ENCODE measurements at regions not wholly inside any gene's neighbourhood (a gene's known extent, or its start where the extent isn't known, plus 50 kb on each side); places are given as distances from the start of the nearest gene placed in this dataset.

GRCh38 chr3:82311901-82312300 is 550.5 kb upstream of the GBE1 start:
- no peaks in the 10 kb centered on the region for H4K20me1 ChIP-seq (replicated peaks; ENCODE audit: control insufficient read depth, insufficient read depth, low read length)
- H3K4me1 ChIP-seq (replicated peaks in 1 of 2; ENCODE audit: control insufficient read depth in 2 of 2, insufficient read depth in 2 of 2, low read length in 2 of 2): no peaks in the 10 kb centered on the region
- FAIRE-seq (no peak), DNase-seq (ENCODE audit: extremely low read depth in 1 of 4, low spot score in 3 of 4) (no peak), ATAC-seq (no peak)
- H3K9me1 ChIP-seq (ENCODE audit: control insufficient read depth, insufficient read depth, low read length): no peaks in the 10 kb centered on the region
- H3K27ac ChIP-seq (ENCODE audit: extremely low read depth, low read depth, low read length): no peak overlapping the region
- no peak overlapping the region for H3K4me3 ChIP-seq
- H3K4me2 ChIP-seq (ENCODE audit: insufficient read depth, low read length): no peak overlapping the region
- H3K27me3 ChIP-seq (ENCODE audit: control insufficient read depth in 2 of 2, insufficient read depth in 2 of 2, low read length in 2 of 2): no peaks in the 10 kb centered on the region
- no peaks in the 10 kb centered on the region for H3K9me3 ChIP-seq (replicated peaks; ENCODE audit: control insufficient read depth, insufficient read depth, low read depth, low read length)
- TF ChIP-seq ESRRA (IDR thresholded peaks at IDR 0.05; ENCODE audit: borderline replicate concordance, low read depth): no peak
- no peak for TF ChIP-seq HIVEP1 (CRISPR knock-in tag; IDR thresholded peaks at IDR 0.05)
- TF ChIP-seq ZNF143 (CRISPR knock-in tag; IDR thresholded peaks at IDR 0.05): no peak
- TF ChIP-seq GABPB1 (CRISPR knock-in tag; IDR thresholded peaks at IDR 0.05): no peak
- TF ChIP-seq STAT5B (CRISPR knock-in tag; IDR thresholded peaks at IDR 0.05): no peak
- WGBS (ENCODE audit: insufficient coverage, low coverage, missing lambda C conversion rate): 9% methylated on average over 1 of the region's 1 CpG
- intact Hi-C loops (cut with micrococcal nuclease): no loop called here
- ChIA-PET CTCF (ENCODE audit: low intra/inter-chr PET ratio) (no interaction called here), POLR2A (no interaction called here)
- H3K79me2 ChIP-seq (ENCODE audit: control insufficient read depth, insufficient read depth, low read length): no peaks in the 10 kb centered on the region
- H2AFZ ChIP-seq (ENCODE audit: low read depth, low read length): no peak overlapping the region
- no TSS peak for BruUV-seq (replicated peaks)
- in situ Hi-C loops (cut with MboI): no loop called here
- H3K36me3 ChIP-seq (ENCODE audit: control insufficient read depth, insufficient read depth, low read length): no peaks in the 10 kb centered on the region
- no peak overlapping the region for H3K9ac ChIP-seq (ENCODE audit: insufficient read depth in 1 of 2, low read depth in 2 of 2, low read length in 2 of 2)

DNA sequence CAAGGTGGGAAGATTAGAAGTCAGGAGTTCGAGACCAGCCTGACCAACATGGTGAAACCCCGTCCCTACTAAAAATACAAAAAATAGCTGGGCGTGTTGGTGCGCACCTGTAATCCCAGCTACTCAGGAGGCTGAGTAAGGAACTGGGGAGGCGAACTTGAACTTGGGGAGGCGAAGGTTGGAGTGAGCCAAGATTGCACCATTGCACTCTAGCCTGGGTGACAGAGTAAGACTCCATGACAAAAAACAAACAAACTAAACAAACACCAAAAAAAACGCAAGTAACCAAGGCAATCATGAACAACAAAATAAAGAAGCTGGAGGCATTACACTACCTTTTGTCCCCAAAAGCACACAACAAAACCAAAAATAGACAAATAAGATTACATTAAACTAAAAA is 547.3 kb upstream of the GBE1 start:
- WGBS (ENCODE audit: insufficient coverage, low coverage, missing lambda C conversion rate): 0% methylated on average over 7 of the region's 7 CpGs
- no peak for TF ChIP-seq SMAD2 (IDR thresholded peaks at IDR 0.05; ENCODE audit: low read depth, low read length)
- no peak for TF ChIP-seq SIRT6 (IDR thresholded peaks at IDR 0.05; ENCODE audit: low read depth, low read length)
- no peak for TF ChIP-seq CREB3L1 (IDR thresholded peaks at IDR 0.05; ENCODE audit: borderline replicate concordance, low read depth)
- no peak for TF ChIP-seq EZH2 (IDR thresholded peaks at IDR 0.05; ENCODE audit: borderline replicate concordance, low read depth, low read length)
- no peak for TF ChIP-seq FOXJ3 (CRISPR knock-in tag; IDR thresholded peaks at IDR 0.05)
- TF ChIP-seq HLTF (IDR thresholded peaks at IDR 0.05): no peak
- no peak for TF ChIP-seq HMG20A (CRISPR knock-in tag; conservative IDR thresholded peaks at IDR 0.05)
- TF ChIP-seq DPF2 (IDR thresholded peaks at IDR 0.05): no peak
- no peak for TF ChIP-seq GMEB1 (CRISPR knock-in tag; IDR thresholded peaks at IDR 0.05)
- TF ChIP-seq ZNF3 (CRISPR knock-in tag; IDR thresholded peaks at IDR 0.05): no peak
- intact Hi-C loops (cut with micrococcal nuclease) (no loop called here), in situ Hi-C loops (cut with MboI) (no loop called here)
- Histone ChIP-seq H3K9me3 (replicated peaks; ENCODE audit: control insufficient read depth, insufficient read depth, low read depth, low read length) (no peaks in the 10 kb centered on the region), H3K4me1 (replicated peaks in 1 of 2; ENCODE audit: control insufficient read depth in 2 of 2, insufficient read depth in 2 of 2, low read length in 2 of 2) (no peaks in the 10 kb centered on the region), H3K79me2 (ENCODE audit: control insufficient read depth, insufficient read depth, low read length) (no peaks in the 10 kb centered on the region), H3K27me3 (ENCODE audit: control insufficient read depth in 2 of 2, insufficient read depth in 2 of 2, low read length in 2 of 2) (no peaks in the 10 kb centered on the region), H2AFZ (ENCODE audit: low read depth, low read length) (no peak overlapping the region), H3K9ac (ENCODE audit: insufficient read depth in 1 of 2, low read depth in 2 of 2, low read length in 2 of 2) (no peak overlapping the region), H3K36me3 (ENCODE audit: control insufficient read depth, insufficient read depth, low read length) (no peaks in the 10 kb centered on the region), H3K4me3 (no peak overlapping the region), H3K27ac (ENCODE audit: extremely low read depth, low read depth, low read length) (no peak overlapping the region), H3K9me1 (ENCODE audit: control insufficient read depth, insufficient read depth, low read length) (no peaks in the 10 kb centered on the region), H3K4me2 (ENCODE audit: insufficient read depth, low read length) (no peak overlapping the region), H4K20me1 (replicated peaks; ENCODE audit: control insufficient read depth, insufficient read depth, low read length) (no peaks in the 10 kb centered on the region)
- FAIRE-seq (no peak), DNase-seq (ENCODE audit: extremely low read depth in 1 of 4, low spot score in 3 of 4) (no peak), ATAC-seq (no peak)
- ChIA-PET POLR2A (no interaction called here), CTCF (ENCODE audit: low intra/inter-chr PET ratio) (no interaction called here)
- BruUV-seq (replicated peaks): no TSS peak
